ENCODE measurements at regions not wholly inside any gene's neighbourhood (a gene's known extent, or its start where the extent isn't known, plus 50 kb on each side); places are given as distances from the start of the nearest gene placed in this dataset.
"Not testable (repeated sequence)": the region's sequence is repeated elsewhere in the genome, so short reads cannot be mapped to it uniquely, and the experiment has no call there.

GRCh38 chr13:79896851-79897250 is 415.9 kb downstream of the NDFIP2 start:
- no peak for DNase-seq
- Histone ChIP-seq H3K9me3 (ENCODE audit: insufficient read depth, low read depth) (no peaks in the 10 kb centered on the region), H3K27ac (no peak overlapping the region), H3K4me1 (replicated peaks; ENCODE audit: insufficient read depth) (no peaks in the 10 kb centered on the region), H2AFZ (no peak overlapping the region), H3K4me2 (no peak overlapping the region), H4K20me1 (ENCODE audit: insufficient read depth) (no peaks in the 10 kb centered on the region), H3K9me2 (ENCODE audit: insufficient read depth) (no peaks in the 10 kb centered on the region), H3K4me3 (no peak overlapping the region), H3K27me3 (ENCODE audit: insufficient read depth, low read depth) (no peaks in the 10 kb centered on the region), H3K79me2 (ENCODE audit: low read depth) (no peaks in the 10 kb centered on the region), H3K36me3 (ENCODE audit: low read depth) (no peaks in the 10 kb centered on the region), H3F3A (ENCODE audit: insufficient read depth, low read depth) (no peaks in the 10 kb centered on the region; the same call in 1 of the 2 replicates)
- POLR2A ChIA-PET (ENCODE audit: unreplicated experiment), result no interaction called here
- intact Hi-C loops (cut with micrococcal nuclease; ENCODE audit: unreplicated experiment), result no loop called here
- TF ChIP-seq EZH2 (IDR thresholded peaks at IDR 0.05; ENCODE audit: low read depth) (no peak), CTCF (conservative IDR thresholded peaks at IDR 0.05) (no peak)
- CTCF ChIA-PET, result no interaction called here
- no TSS peak for BruUV-seq (replicated peaks)

- intact Hi-C loops (cut with micrococcal nuclease; ENCODE audit: unreplicated experiment), result no loop called here
- BruUV-seq (replicated peaks), result no TSS peak
- ChIA-PET CTCF (interaction anchor here (0.6 kb wide), 1 partner anchor 230 kb away, joined by 4 read pairs; no protein-coding TSS in a partner anchor), POLR2A (ENCODE audit: unreplicated experiment) (no interaction called here)
- no peaks in the 10 kb centered on the region for H3K27me3 ChIP-seq (ENCODE audit: insufficient read depth, low read depth)
- H3K9me3 ChIP-seq (ENCODE audit: insufficient read depth, low read depth), result no peaks in the 10 kb centered on the region
- H3K4me1 ChIP-seq (replicated peaks; ENCODE audit: insufficient read depth), result no peaks in the 10 kb centered on the region
- no peaks in the 10 kb centered on the region for H3K79me2 ChIP-seq (ENCODE audit: low read depth)
- H3K27ac ChIP-seq, result no peak overlapping the region
- no peaks in the 10 kb centered on the region for H3K36me3 ChIP-seq (ENCODE audit: low read depth)
- DNase-seq, result no peak
- no peaks in the 10 kb centered on the region for H4K20me1 ChIP-seq (ENCODE audit: insufficient read depth)
- H2AFZ ChIP-seq, result no peak overlapping the region
- TF ChIP-seq CTCF (conservative IDR thresholded peaks at IDR 0.05), result no peak
- no peak for TF ChIP-seq EZH2 (IDR thresholded peaks at IDR 0.05; ENCODE audit: low read depth)
- H3F3A ChIP-seq (ENCODE audit: insufficient read depth, low read depth), result no peaks in the 10 kb centered on the region; the same call in 1 of the 2 replicates
- no peak overlapping the region for H3K4me3 ChIP-seq
- H3K4me2 ChIP-seq, result no peak overlapping the region
- no peaks in the 10 kb centered on the region for H3K9me2 ChIP-seq (ENCODE audit: insufficient read depth)
Observed at GRCh38 chr13:79895416-79895815, 414.5 kb downstream of the NDFIP2 start.

- H3K4me2 ChIP-seq; H2AFZ ChIP-seq; H3K9me2 ChIP-seq (ENCODE audit: insufficient read depth); H3K27me3 ChIP-seq (ENCODE audit: insufficient read depth, low read depth); H4K20me1 ChIP-seq (ENCODE audit: insufficient read depth); BruUV-seq (replicated peaks); H3K4me1 ChIP-seq (replicated peaks; ENCODE audit: insufficient read depth); H3F3A ChIP-seq (ENCODE audit: insufficient read depth, low read depth); POLR2A ChIA-PET (ENCODE audit: unreplicated experiment); intact Hi-C loops (cut with micrococcal nuclease; ENCODE audit: unreplicated experiment); H3K36me3 ChIP-seq (ENCODE audit: low read depth); CTCF ChIA-PET; H3K4me3 ChIP-seq; H3K27ac ChIP-seq; DNase-seq; H3K9me3 ChIP-seq (ENCODE audit: insufficient read depth, low read depth); H3K79me2 ChIP-seq (ENCODE audit: low read depth): not testable (repeated sequence)
Observed at GRCh38 chr13:79887278-79887677, 406.3 kb downstream of the NDFIP2 start.

GRCh38 chr13:79886601-79887000 is 405.6 kb downstream of the NDFIP2 start:
- no peak for DNase-seq
- TF ChIP-seq EZH2 (IDR thresholded peaks at IDR 0.05; ENCODE audit: low read depth) (no peak), CTCF (conservative IDR thresholded peaks at IDR 0.05) (no peak)
- CTCF ChIA-PET, result no interaction called here

More at GRCh38 chr13:79886601-79887000, 405.6 kb downstream of the NDFIP2 start:
- Histone ChIP-seq H3K4me3 (no peak overlapping the region), H3K4me2 (no peak overlapping the region), H3K79me2 (ENCODE audit: low read depth) (no peaks in the 10 kb centered on the region), H3K9me2 (ENCODE audit: insufficient read depth) (no peaks in the 10 kb centered on the region), H2AFZ (no peak overlapping the region), H3F3A (ENCODE audit: insufficient read depth, low read depth) (no peaks in the 10 kb centered on the region), H4K20me1 (ENCODE audit: insufficient read depth) (no peaks in the 10 kb centered on the region), H3K27ac (no peak overlapping the region), H3K4me1 (replicated peaks; ENCODE audit: insufficient read depth) (no peaks in the 10 kb centered on the region), H3K27me3 (ENCODE audit: insufficient read depth, low read depth) (no peaks in the 10 kb centered on the region), H3K36me3 (ENCODE audit: low read depth) (no peaks in the 10 kb centered on the region), H3K9me3 (ENCODE audit: insufficient read depth, low read depth) (no peaks in the 10 kb centered on the region)
- no TSS peak for BruUV-seq (replicated peaks)
- intact Hi-C loops (cut with micrococcal nuclease; ENCODE audit: unreplicated experiment), result no loop called here
- POLR2A ChIA-PET (ENCODE audit: unreplicated experiment), result no interaction called here
